Smooth muscle cell (in vitro differentiated cells): ENCODE measurements at regions not wholly inside any gene's neighbourhood (a gene's known extent, or its start where the extent isn't known, plus 50 kb on each side); places are given as distances from the start of the nearest gene placed in this dataset.
"Not testable (repeated sequence)": the region's sequence is repeated elsewhere in the genome, so short reads cannot be mapped to it uniquely, and the experiment has no call there.

Experiments
- DNase-seq: peaks from one replicate; lab custom pipeline; 2025; ENCODE audit not compliant: unreplicated experiment; lab: John Stamatoyannopoulos, UW
- H2AFZ ChIP-seq: fragments of 200-600 bp; sonication (generic); 2 replicates; pipeline ENCODE4 v1.6.0; 2016; ENCODE audit warnings: antibody characterized with exemption, low read depth, mild to moderate bottlenecking
- H3F3A ChIP-seq: fragments of 200-600 bp; sonication (generic); 2 replicates; pipeline ENCODE4 v1.6.0; 2017; ENCODE audit warnings: antibody characterized with exemption, low read depth
- H3K27ac ChIP-seq: fragments of 200-600 bp; sonication (generic); 2 replicates; pipeline ENCODE4 v1.5.1; 2016; ENCODE audit warnings: low read depth, mild to moderate bottlenecking
- H3K27me3 ChIP-seq: fragments of 200-600 bp; sonication (generic); 2 replicates; pipeline ENCODE4 v1.6.1; 2016; ENCODE audit warnings: low read depth, mild to moderate bottlenecking
- H3K36me3 ChIP-seq: fragments of 200-600 bp; sonication (generic); 2 replicates; pipeline ENCODE4 v1.5.1; 2016; ENCODE audit warnings: low read depth
- H3K4me1 ChIP-seq: fragments of 200-600 bp; sonication (generic); 2 replicates; pipeline ENCODE4 v1.5.1; 2016; ENCODE audit warnings: low read depth
- H3K4me2 ChIP-seq: fragments of 200-600 bp; sonication (generic); 2 replicates; pipeline ENCODE4 v1.6.0; 2016; ENCODE audit warnings: mild to moderate bottlenecking
- H3K4me3 ChIP-seq: fragments of 200-600 bp; sonication (generic); 2 replicates; pipeline ENCODE4 v1.5.1; 2016; ENCODE audit warnings: mild to moderate bottlenecking
- H3K79me2 ChIP-seq: fragments of 200-600 bp; sonication (generic); 2 replicates; pipeline ENCODE4 v1.6.0; 2016; ENCODE audit warnings: low read depth, mild to moderate bottlenecking
- H3K9ac ChIP-seq: fragments of 200-600 bp; sonication (generic); 2 replicates; pipeline ENCODE4 v1.6.0; 2016; ENCODE audit warnings: low read depth
- H3K9me3 ChIP-seq: fragments of 200-600 bp; sonication (generic); replicated peaks from 2 replicates; pipeline ENCODE4 v1.5.1; 2016; ENCODE audit warnings: low read depth
- H4K20me1 ChIP-seq: fragments of 200-600 bp; sonication (generic); 2 replicates; pipeline ENCODE4 v1.6.0; 2016; ENCODE audit warnings: low read depth
- WGBS: methylation state at CpG from one replicate; pipeline ENCODE4 v1.1.7; 2016; ENCODE audit warnings: low lambda C conversion rate; 5-methylcytosine and 5-hydroxymethylcytosine counted together
- TF ChIP-seq, protein P1 (sequence below): fragments of 200-600 bp; sonication (generic); IDR thresholded peaks from 2 replicates; pipeline ENCODE4 v1.5.1; 2017; ENCODE audit warnings: borderline replicate concordance, mild to moderate bottlenecking, antibody characterized with exemption; ENCODE audit not compliant: insufficient read depth, poor library complexity, severe bottlenecking

DNA sequence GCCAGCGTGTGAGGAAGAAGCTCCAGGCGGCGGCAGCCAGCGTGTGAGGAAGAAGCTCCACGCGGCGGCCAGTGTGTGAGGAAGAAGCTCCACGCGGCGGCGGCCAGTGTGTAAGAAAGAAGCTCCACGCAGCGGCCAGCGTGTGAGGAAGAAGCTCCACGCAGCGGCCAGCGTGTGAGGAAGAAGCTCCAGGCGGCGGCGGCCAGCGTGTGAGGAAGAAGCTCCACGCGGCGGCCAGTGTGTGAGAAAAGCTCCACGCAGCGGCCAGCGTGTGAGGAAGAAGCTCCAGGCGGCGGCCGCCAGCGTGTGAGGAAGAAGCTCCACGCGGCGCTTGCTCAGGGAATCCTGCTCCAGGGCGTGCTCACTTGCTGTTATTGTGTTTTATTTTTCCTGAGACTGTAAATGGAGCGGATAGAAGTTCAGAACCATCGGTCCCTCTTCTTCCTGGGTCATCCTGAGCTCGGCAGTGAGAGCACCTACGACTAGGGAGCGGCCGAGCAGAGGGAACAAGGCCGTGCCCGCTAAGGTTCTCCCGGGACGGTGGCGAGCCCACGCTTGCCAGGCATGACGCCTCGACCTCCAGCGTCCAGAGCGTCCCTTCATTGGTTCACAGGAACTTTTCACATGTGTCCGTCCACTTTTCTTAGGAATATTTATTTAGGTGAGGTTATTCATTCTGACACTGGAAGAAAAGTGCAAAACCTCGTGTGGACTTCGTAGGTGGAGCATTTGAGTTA lies 94.2 kb downstream of the TMEM18 start:
- no peaks in the 10 kb centered on the region for H3K79me2 ChIP-seq
- H2AFZ ChIP-seq: no peak overlapping the region
- no peaks in the 10 kb centered on the region for H3K36me3 ChIP-seq
- H3K27me3 ChIP-seq: no peaks in the 10 kb centered on the region
- H3K9me3 ChIP-seq: no peaks in the 10 kb centered on the region
- H3K9ac ChIP-seq: no peak overlapping the region
- no peak overlapping the region for H3K4me3 ChIP-seq
- DNase-seq: no peak
- no peaks in the 10 kb centered on the region for H4K20me1 ChIP-seq
- peaks cover 9% of the 10 kb centered on the region for H3K4me1 ChIP-seq
- H3K4me2 ChIP-seq: no peak overlapping the region
- H3F3A ChIP-seq: no peaks in the 10 kb centered on the region
- TF ChIP-seq, protein P1, sequence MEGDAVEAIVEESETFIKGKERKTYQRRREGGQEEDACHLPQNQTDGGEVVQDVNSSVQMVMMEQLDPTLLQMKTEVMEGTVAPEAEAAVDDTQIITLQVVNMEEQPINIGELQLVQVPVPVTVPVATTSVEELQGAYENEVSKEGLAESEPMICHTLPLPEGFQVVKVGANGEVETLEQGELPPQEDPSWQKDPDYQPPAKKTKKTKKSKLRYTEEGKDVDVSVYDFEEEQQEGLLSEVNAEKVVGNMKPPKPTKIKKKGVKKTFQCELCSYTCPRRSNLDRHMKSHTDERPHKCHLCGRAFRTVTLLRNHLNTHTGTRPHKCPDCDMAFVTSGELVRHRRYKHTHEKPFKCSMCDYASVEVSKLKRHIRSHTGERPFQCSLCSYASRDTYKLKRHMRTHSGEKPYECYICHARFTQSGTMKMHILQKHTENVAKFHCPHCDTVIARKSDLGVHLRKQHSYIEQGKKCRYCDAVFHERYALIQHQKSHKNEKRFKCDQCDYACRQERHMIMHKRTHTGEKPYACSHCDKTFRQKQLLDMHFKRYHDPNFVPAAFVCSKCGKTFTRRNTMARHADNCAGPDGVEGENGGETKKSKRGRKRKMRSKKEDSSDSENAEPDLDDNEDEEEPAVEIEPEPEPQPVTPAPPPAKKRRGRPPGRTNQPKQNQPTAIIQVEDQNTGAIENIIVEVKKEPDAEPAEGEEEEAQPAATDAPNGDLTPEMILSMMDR: no peak
- no peak overlapping the region for H3K27ac ChIP-seq
- WGBS: 93% methylated on average over 48 of the region's 54 CpGs

DNA sequence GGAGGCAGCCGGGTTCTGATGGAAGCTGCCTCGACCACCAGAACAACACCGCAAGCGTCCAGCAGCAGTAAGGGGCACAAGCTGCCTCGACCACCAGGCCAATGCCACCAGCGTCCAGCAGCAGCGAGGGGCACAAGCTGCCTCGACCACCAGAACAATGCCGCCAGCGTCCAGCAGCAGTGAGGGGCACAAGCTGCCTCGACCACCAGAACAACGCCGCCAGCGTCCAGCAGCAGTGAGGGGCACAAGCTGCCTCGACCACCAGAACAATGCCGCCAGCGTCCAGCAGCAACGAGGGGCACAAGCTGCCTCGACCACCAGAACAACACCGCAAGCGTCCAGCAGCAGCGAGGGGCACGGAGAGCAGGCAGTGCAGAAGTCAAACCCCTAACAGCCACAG lies 94.9 kb downstream of the TMEM18 start:
- H3K36me3 ChIP-seq, H3K9me3 ChIP-seq, H3K27me3 ChIP-seq, H3K27ac ChIP-seq, H3K79me2 ChIP-seq, H3K4me1 ChIP-seq, H3F3A ChIP-seq, H3K9ac ChIP-seq, H2AFZ ChIP-seq, H3K4me3 ChIP-seq, H4K20me1 ChIP-seq, H3K4me2 ChIP-seq, DNase-seq: not testable (repeated sequence)
- WGBS: 88% methylated on average over 12 of the region's 23 CpGs

DNA sequence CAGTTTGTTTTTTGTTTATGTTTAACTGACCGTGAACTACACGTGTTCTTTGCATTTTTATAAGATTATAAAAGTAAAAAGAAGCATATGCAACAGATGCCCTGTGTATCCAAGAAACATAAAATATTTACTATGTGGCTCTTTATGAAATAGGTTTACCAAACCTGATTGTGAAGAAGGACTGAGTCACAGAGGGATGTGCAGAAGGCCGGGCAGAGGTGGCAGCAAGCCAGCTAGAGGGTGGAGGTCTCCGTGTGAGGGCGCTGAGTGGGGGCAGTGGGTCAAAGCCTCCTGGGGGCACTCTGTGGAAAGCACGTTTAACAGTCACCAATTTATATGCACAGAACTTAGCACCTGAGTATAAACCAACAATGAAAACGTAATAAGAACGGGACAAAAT lies 97.2 kb downstream of the TMEM18 start:
- TF ChIP-seq, protein P1: no peak
- Histone ChIP-seq H3F3A (no peaks in the 10 kb centered on the region), H3K4me3 (no peak overlapping the region), H3K36me3 (no peaks in the 10 kb centered on the region), H3K4me1 (no peaks in the 10 kb centered on the region), H3K27ac (no peak overlapping the region), H3K27me3 (no peaks in the 10 kb centered on the region), H3K4me2 (no peak overlapping the region), H3K9me3 (no peaks in the 10 kb centered on the region), H3K79me2 (no peaks in the 10 kb centered on the region), H2AFZ (no peak overlapping the region), H4K20me1 (no peaks in the 10 kb centered on the region), H3K9ac (no peak overlapping the region)
- no peak for DNase-seq
- WGBS: 89% methylated on average over 8 of the region's 8 CpGs

DNA sequence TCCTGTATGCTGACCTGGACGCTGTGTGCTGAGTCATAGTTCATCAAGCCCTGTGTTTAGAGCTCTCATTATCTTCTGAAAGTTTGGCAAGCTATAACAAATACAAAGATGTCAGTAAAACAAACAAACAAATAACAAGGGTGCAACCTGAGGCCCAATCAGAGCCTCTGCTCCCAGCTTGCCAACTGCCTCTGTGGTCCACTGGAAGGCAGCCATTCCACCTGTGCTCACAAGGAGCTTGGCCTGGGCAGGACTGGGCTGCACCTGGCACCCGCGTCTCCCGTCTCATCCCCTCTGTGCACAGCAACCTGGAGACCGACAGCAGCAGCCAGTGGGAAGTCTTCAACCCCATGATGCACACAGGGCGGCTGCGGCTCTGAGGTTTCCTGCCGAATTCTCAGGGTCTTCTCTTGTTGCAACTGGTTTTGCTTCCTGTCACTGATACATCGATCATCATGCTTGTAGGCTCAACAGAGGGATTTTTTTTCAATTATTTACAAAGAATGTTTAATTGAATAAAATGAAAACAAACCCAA lies 97.8 kb downstream of the TMEM18 start:
- Histone ChIP-seq H3K27ac (no peak overlapping the region), H3K79me2 (no peaks in the 10 kb centered on the region), H3K4me3 (no peak overlapping the region), H2AFZ (no peak overlapping the region), H3K4me1 (no peaks in the 10 kb centered on the region), H3K27me3 (no peaks in the 10 kb centered on the region), H3F3A (no peaks in the 10 kb centered on the region), H3K9ac (no peak overlapping the region), H3K4me2 (no peak overlapping the region), H3K36me3 (no peaks in the 10 kb centered on the region), H4K20me1 (no peaks in the 10 kb centered on the region), H3K9me3 (no peaks in the 10 kb centered on the region)
- 94% methylated on average over 9 of the region's 9 CpGs for WGBS
- TF ChIP-seq, protein P1: no peak
- DNase-seq: no peak
